T-helper 2 cell treated with Interferon-gamma antibody and Interleukin-4, amounts not matched to agents 5 μg/mL and 100 μg/mL, for 36 hours (primary cell): ENCODE measurements at regions not wholly inside any gene's neighbourhood (a gene's known extent, or its start where the extent isn't known, plus 50 kb on each side); places are given as distances from the start of the nearest gene placed in this dataset.

Experiments
- DNase-seq: peaks from one replicate; pipeline ENCODE4 v3.0.0; 2021; ENCODE audit warnings: low spot score
- H3K27ac Mint-ChIP-seq: one replicate; pipeline ENCODE4 v1.8.0; 2021; ENCODE audit warnings: mild to moderate bottlenecking, mixed read lengths
- H3K27me3 Mint-ChIP-seq: one replicate; pipeline ENCODE4 v1.8.0; 2021; ENCODE audit warnings: low read depth, mixed read lengths
- H3K36me3 Mint-ChIP-seq: one replicate; pipeline ENCODE4 v1.8.0; 2021; ENCODE audit warnings: low read depth, mixed read lengths
- H3K4me1 Mint-ChIP-seq: one replicate; pipeline ENCODE4 v1.8.0; 2021; ENCODE audit warnings: low read depth, mixed read lengths
- H3K4me3 Mint-ChIP-seq: one replicate; pipeline ENCODE4 v1.8.0; 2022; ENCODE audit warnings: mild to moderate bottlenecking, moderate library complexity, mixed read lengths
- H3K9me3 Mint-ChIP-seq: one replicate; pipeline ENCODE4 v1.8.0; 2021; ENCODE audit warnings: mixed read lengths

- peaks cover 10% of the 10 kb centered on the region for H3K9me3 Mint-ChIP-seq
- H3K4me3 Mint-ChIP-seq, result no peak overlapping the region
- H3K27ac Mint-ChIP-seq, result no peak overlapping the region
- no peaks in the 10 kb centered on the region for H3K4me1 Mint-ChIP-seq
- H3K27me3 Mint-ChIP-seq, result no peaks in the 10 kb centered on the region
- no peak for DNase-seq
- no peaks in the 10 kb centered on the region for H3K36me3 Mint-ChIP-seq
These were observed 2144.2 kb upstream of the AGA start for GRCh38 chr4:179586460-179586859.

- no peaks in the 10 kb centered on the region for H3K4me1 Mint-ChIP-seq
- H3K27ac Mint-ChIP-seq, result no peak overlapping the region
- H3K9me3 Mint-ChIP-seq, result peaks cover 5% of the 10 kb centered on the region
- H3K27me3 Mint-ChIP-seq, result no peaks in the 10 kb centered on the region
- DNase-seq, result no peak
- H3K36me3 Mint-ChIP-seq, result no peaks in the 10 kb centered on the region
- H3K4me3 Mint-ChIP-seq, result no peak overlapping the region
These were observed 2153.6 kb upstream of the AGA start for GRCh38 chr4:179595671-179596410.

- H3K27ac Mint-ChIP-seq, result no peak overlapping the region
- H3K4me1 Mint-ChIP-seq, result no peaks in the 10 kb centered on the region
- no peaks in the 10 kb centered on the region for H3K27me3 Mint-ChIP-seq
- no peaks in the 10 kb centered on the region for H3K36me3 Mint-ChIP-seq
- no peak for DNase-seq
- H3K9me3 Mint-ChIP-seq, result no peaks in the 10 kb centered on the region
- H3K4me3 Mint-ChIP-seq, result no peak overlapping the region
These were observed 2154.4 kb upstream of the AGA start for GRCh38 chr4:179596621-179597020.

GRCh38 chr4:179597301-179597700 lies 2155.1 kb upstream of the AGA start:
- Mint-ChIP-seq H3K4me3 (no peak overlapping the region), H3K36me3 (no peaks in the 10 kb centered on the region), H3K27me3 (no peaks in the 10 kb centered on the region), H3K4me1 (no peaks in the 10 kb centered on the region), H3K9me3 (no peaks in the 10 kb centered on the region), H3K27ac (no peak overlapping the region)
- no peak for DNase-seq

GRCh38 chr4:179601671-179602070 lies 2159.4 kb upstream of the AGA start:
- no peak for DNase-seq

GRCh38 chr4:179605196-179605595 lies 2163.0 kb upstream of the AGA start:
- Mint-ChIP-seq H3K4me1 (no peaks in the 10 kb centered on the region), H3K27ac (no peak overlapping the region), H3K27me3 (no peaks in the 10 kb centered on the region), H3K4me3 (no peak overlapping the region), H3K36me3 (no peaks in the 10 kb centered on the region), H3K9me3 (peaks cover 26% of the 10 kb centered on the region)
- DNase-seq, result no peak

More at GRCh38 chr4:179601671-179602070, 2159.4 kb upstream of the AGA start:
- Mint-ChIP-seq H3K36me3 (no peaks in the 10 kb centered on the region), H3K9me3 (peaks cover 14% of the 10 kb centered on the region), H3K4me1 (no peaks in the 10 kb centered on the region), H3K27me3 (no peaks in the 10 kb centered on the region), H3K4me3 (no peak overlapping the region), H3K27ac (no peak overlapping the region)

GRCh38 chr4:179607003-179607402 lies 2164.8 kb upstream of the AGA start:
- Mint-ChIP-seq H3K4me3 (no peak overlapping the region), H3K4me1 (no peaks in the 10 kb centered on the region), H3K27me3 (no peaks in the 10 kb centered on the region), H3K27ac (no peak overlapping the region), H3K36me3 (no peaks in the 10 kb centered on the region), H3K9me3 (peaks cover 26% of the 10 kb centered on the region)
- DNase-seq, result no peak

GRCh38 chr4:179615704-179616103 lies 2173.5 kb upstream of the AGA start:
- Mint-ChIP-seq H3K4me1 (no peaks in the 10 kb centered on the region), H3K27me3 (no peaks in the 10 kb centered on the region), H3K4me3 (no peak overlapping the region), H3K9me3 (peaks cover 23% of the 10 kb centered on the region), H3K27ac (no peak overlapping the region), H3K36me3 (no peaks in the 10 kb centered on the region)
- DNase-seq, result no peak

- Mint-ChIP-seq H3K9me3 (peaks cover 14% of the 10 kb centered on the region), H3K4me1 (no peaks in the 10 kb centered on the region), H3K27ac (no peak overlapping the region), H3K4me3 (no peak overlapping the region), H3K27me3 (no peaks in the 10 kb centered on the region), H3K36me3 (no peaks in the 10 kb centered on the region)
- DNase-seq, result no peak
These were observed 2176.7 kb upstream of the AGA start for GRCh38 chr4:179618966-179619365.

- Mint-ChIP-seq H3K4me1 (no peaks in the 10 kb centered on the region), H3K27ac (no peak overlapping the region)
These were observed 2182.5 kb upstream of the AGA start for GRCh38 chr4:179624768-179625181.

GRCh38 chr4:179625406-179625805 lies 2183.2 kb upstream of the AGA start:
- H3K36me3 Mint-ChIP-seq, result no peaks in the 10 kb centered on the region
- H3K4me1 Mint-ChIP-seq, result no peaks in the 10 kb centered on the region
- H3K27me3 Mint-ChIP-seq, result no peaks in the 10 kb centered on the region
- no peak for DNase-seq
- H3K9me3 Mint-ChIP-seq, result peaks cover 4% of the 10 kb centered on the region
- H3K4me3 Mint-ChIP-seq, result no peak overlapping the region
- no peak overlapping the region for H3K27ac Mint-ChIP-seq

More at GRCh38 chr4:179624768-179625181, 2182.5 kb upstream of the AGA start:
- no peak for DNase-seq
- Mint-ChIP-seq H3K4me3 (no peak overlapping the region), H3K9me3 (peaks cover 3% of the 10 kb centered on the region), H3K36me3 (no peaks in the 10 kb centered on the region), H3K27me3 (no peaks in the 10 kb centered on the region)

GRCh38 chr4:179626687-179627086 lies 2184.4 kb upstream of the AGA start:
- no peak for DNase-seq
- no peak overlapping the region for H3K27ac Mint-ChIP-seq
- peaks cover 9% of the 10 kb centered on the region for H3K9me3 Mint-ChIP-seq
- no peaks in the 10 kb centered on the region for H3K36me3 Mint-ChIP-seq
- no peak overlapping the region for H3K4me3 Mint-ChIP-seq
- no peaks in the 10 kb centered on the region for H3K4me1 Mint-ChIP-seq
- no peaks in the 10 kb centered on the region for H3K27me3 Mint-ChIP-seq

GRCh38 chr4:179631321-179631720 lies 2189.1 kb upstream of the AGA start:
- Mint-ChIP-seq H3K27ac (no peak overlapping the region), H3K4me3 (no peak overlapping the region), H3K4me1 (no peaks in the 10 kb centered on the region), H3K36me3 (no peaks in the 10 kb centered on the region), H3K9me3 (peaks cover 18% of the 10 kb centered on the region), H3K27me3 (no peaks in the 10 kb centered on the region)
- DNase-seq, result no peak

- Mint-ChIP-seq H3K27ac (no peak overlapping the region), H3K27me3 (no peaks in the 10 kb centered on the region), H3K36me3 (no peaks in the 10 kb centered on the region), H3K4me1 (no peaks in the 10 kb centered on the region), H3K9me3 (peaks cover 18% of the 10 kb centered on the region), H3K4me3 (no peak overlapping the region)
- no peak for DNase-seq
These were observed 2192.6 kb upstream of the AGA start for GRCh38 chr4:179634862-179635261.

- Mint-ChIP-seq H3K36me3 (peaks cover 1% of the 10 kb centered on the region), H3K4me1 (no peaks in the 10 kb centered on the region), H3K4me3 (no peak overlapping the region), H3K27me3 (no peaks in the 10 kb centered on the region), H3K27ac (no peak overlapping the region), H3K9me3 (peaks cover 32% of the 10 kb centered on the region)
- no peak for DNase-seq
These were observed 2220.3 kb upstream of the AGA start for GRCh38 chr4:179662522-179662921.
